ENCODE measurements at regions not wholly inside any gene's neighbourhood (a gene's known extent, or its start where the extent isn't known, plus 50 kb on each side); places are given as distances from the start of the nearest gene placed in this dataset.

DNA sequence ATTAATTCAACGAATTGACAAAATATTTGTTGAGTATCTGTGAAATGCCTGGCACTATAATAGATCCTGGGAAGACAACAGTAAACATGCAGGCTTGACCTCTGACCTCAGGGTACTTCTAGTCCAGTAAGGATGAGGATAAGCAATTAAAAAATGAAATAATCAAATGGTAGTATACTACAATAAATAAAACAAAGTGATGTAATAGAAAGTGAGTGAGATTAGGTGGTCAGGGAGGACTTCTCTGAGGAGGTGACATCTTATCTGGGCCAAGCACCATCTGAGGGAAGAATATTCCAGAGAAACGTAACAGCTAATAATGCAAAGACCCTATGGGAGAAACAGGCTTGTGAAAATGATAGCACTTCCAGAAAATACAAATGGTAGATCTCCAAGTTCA is 50.1 kb upstream of the RHOBTB1 start:
- DNase-seq (ENCODE audit: low spot score), result no peak
- TF ChIP-seq, protein P1, sequence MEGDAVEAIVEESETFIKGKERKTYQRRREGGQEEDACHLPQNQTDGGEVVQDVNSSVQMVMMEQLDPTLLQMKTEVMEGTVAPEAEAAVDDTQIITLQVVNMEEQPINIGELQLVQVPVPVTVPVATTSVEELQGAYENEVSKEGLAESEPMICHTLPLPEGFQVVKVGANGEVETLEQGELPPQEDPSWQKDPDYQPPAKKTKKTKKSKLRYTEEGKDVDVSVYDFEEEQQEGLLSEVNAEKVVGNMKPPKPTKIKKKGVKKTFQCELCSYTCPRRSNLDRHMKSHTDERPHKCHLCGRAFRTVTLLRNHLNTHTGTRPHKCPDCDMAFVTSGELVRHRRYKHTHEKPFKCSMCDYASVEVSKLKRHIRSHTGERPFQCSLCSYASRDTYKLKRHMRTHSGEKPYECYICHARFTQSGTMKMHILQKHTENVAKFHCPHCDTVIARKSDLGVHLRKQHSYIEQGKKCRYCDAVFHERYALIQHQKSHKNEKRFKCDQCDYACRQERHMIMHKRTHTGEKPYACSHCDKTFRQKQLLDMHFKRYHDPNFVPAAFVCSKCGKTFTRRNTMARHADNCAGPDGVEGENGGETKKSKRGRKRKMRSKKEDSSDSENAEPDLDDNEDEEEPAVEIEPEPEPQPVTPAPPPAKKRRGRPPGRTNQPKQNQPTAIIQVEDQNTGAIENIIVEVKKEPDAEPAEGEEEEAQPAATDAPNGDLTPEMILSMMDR (IDR thresholded peaks at IDR 0.05; ENCODE audit: extremely low read depth, missing control alignments), result no peak
